SJCRH30 (cell line): ENCODE measurements at regions not wholly inside any gene's neighbourhood (a gene's known extent, or its start where the extent isn't known, plus 50 kb on each side); places are given as distances from the start of the nearest gene placed in this dataset.
"Not testable (repeated sequence)": the region's sequence is repeated elsewhere in the genome, so short reads cannot be mapped to it uniquely, and the experiment has no call there.

ENCODE experiments used
- DNase-seq, 2 experiments: peaks; one replicate each; pipeline ENCODE4 v3.0.0-alpha.2; 2015 to 2020
- H3K27ac ChIP-seq: fragments of 250-450 bp; sonication (Bioruptor Pico); 2 replicates; pipeline ENCODE4 v1.5.1; 2020; ENCODE audit warnings: mild to moderate bottlenecking, moderate library complexity
- H3K27me3 ChIP-seq: fragments of 250-450 bp; sonication (Bioruptor Pico); 2 replicates; pipeline ENCODE4 v1.5.1; 2020; ENCODE audit warnings: mild to moderate bottlenecking, moderate library complexity
- H3K36me3 ChIP-seq: fragments of 250-450 bp; sonication (Bioruptor Pico); 2 replicates; pipeline ENCODE4 v1.5.1; 2020; ENCODE audit warnings: mild to moderate bottlenecking, moderate library complexity
- H3K4me1 ChIP-seq: fragments of 250-450 bp; sonication (Bioruptor Pico); 2 replicates; pipeline ENCODE4 v1.5.1; 2020; ENCODE audit warnings: mild to moderate bottlenecking, moderate library complexity
- H3K4me3 ChIP-seq: fragments of 250-450 bp; sonication (Bioruptor Pico); 2 replicates; pipeline ENCODE4 v1.5.1; 2020; ENCODE audit warnings: mild to moderate bottlenecking, moderate library complexity
- H3K9me3 ChIP-seq: fragments of 250-450 bp; sonication (Bioruptor Pico); replicated peaks from 2 replicates; pipeline ENCODE4 v1.5.1; 2020; ENCODE audit warnings: mild to moderate bottlenecking, moderate library complexity

DNA sequence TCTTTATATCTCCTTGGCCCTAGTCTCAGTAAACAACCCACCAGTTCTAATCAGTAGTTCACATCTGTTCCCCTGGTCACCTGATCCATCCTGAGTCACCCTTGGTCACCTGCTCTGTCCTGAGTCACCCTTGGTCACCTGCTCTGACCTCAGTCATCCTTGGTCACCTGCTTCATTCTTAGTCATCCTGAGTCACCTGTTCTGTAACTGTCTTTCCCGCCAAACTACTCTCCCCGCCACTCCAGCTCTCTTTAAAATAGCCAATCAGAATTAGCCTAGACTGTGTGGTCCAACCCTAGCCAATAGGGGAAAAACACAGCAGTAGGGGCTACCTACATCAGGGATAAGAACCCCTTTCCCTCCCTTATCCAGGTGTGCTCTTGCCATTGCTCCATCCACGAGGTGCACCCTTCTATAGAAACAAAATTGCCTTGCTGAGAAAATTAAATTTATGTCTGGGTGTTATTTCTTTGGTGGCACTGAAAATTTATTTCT is 245.4 kb upstream of the DIO3 start:
- no peak for DNase-seq
- Histone ChIP-seq H3K9me3 (no peaks in the 10 kb centered on the region), H3K4me1 (no peaks in the 10 kb centered on the region), H3K36me3 (no peaks in the 10 kb centered on the region), H3K4me3 (no peak overlapping the region), H3K27ac (no peak overlapping the region), H3K27me3 (no peaks in the 10 kb centered on the region)

DNA sequence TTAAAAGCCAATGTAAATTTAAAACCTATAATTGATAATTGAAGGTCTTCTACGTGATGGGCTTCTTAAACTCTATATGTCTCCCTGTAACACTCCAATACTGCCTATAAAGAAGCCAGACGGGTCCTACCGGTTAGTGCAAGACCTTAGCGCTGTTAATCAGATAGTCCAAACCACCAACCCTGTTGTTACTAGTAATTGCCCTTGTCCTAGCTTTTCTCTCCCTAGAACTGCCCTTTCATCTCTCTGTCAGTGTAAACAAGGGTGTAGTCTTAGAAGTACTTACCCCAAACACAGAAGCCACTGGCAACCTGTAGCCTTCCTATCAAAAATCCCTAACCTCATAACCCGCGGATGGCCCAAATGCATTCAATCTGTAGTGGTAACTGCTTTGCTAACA is 243.0 kb upstream of the DIO3 start:
- Histone ChIP-seq H3K36me3 (no peaks in the 10 kb centered on the region), H3K27me3 (no peaks in the 10 kb centered on the region)

DNA sequence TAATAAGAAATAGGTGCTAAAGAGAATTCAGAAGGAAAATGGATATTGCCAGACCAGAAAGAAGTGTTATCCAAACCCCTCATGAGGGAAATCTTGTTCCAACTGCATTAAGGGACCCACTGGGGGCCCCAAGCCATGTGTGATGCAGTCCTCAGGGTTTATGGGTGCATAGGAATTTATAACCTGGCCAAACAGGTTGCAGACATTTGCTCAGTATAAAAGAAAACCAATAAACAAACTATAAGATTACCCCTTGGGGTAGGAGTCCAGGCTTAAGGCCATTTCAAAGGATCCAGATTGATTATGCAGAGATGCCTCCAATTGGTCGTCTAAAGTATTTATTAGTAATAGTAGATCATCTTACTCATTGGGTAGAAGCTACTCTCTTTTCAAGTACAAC is 240.9 kb upstream of the DIO3 start:
- Histone ChIP-seq H3K4me1 (no peaks in the 10 kb centered on the region), H3K27ac (no peak overlapping the region), H3K9me3 (no peaks in the 10 kb centered on the region), H3K27me3 (peaks cover 1% of the 10 kb centered on the region; the same call in 1 of the 2 replicates), H3K36me3 (no peaks in the 10 kb centered on the region), H3K4me3 (no peak overlapping the region)
- DNase-seq = no peak

More for the DNA sequence above, 243.0 kb upstream of the DIO3 start:
- Histone ChIP-seq H3K4me3 (no peak overlapping the region), H3K4me1 (no peaks in the 10 kb centered on the region), H3K27ac (no peak overlapping the region), H3K9me3 (no peaks in the 10 kb centered on the region)
- no peak for DNase-seq

DNA sequence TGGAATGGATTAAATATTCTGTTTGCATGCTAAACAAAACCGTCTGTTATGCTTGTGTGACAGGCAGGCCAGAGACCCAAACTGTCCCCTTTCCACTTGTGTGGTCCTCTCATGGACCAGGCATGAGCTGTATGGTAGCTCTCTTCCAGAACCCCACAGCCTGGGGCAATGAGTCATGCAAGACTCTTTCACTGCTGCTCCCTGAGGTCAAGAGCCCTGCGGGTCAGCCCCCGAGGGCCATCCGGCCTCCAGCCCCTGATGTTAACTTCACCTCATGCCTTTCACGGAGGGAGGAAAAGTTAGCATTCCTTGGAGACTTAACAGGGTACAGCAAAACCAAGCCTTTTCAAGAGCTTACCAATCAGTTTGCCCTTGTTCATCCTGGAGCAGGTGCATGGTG is 239.1 kb upstream of the DIO3 start:
- DNase-seq = no peak
- Histone ChIP-seq H3K9me3 (no peaks in the 10 kb centered on the region), H3K27ac (no peak overlapping the region), H3K36me3 (no peaks in the 10 kb centered on the region), H3K4me3 (no peak overlapping the region), H3K27me3 (peaks cover 5% of the 10 kb centered on the region; the same call in 1 of the 2 replicates), H3K4me1 (no peaks in the 10 kb centered on the region)

DNA sequence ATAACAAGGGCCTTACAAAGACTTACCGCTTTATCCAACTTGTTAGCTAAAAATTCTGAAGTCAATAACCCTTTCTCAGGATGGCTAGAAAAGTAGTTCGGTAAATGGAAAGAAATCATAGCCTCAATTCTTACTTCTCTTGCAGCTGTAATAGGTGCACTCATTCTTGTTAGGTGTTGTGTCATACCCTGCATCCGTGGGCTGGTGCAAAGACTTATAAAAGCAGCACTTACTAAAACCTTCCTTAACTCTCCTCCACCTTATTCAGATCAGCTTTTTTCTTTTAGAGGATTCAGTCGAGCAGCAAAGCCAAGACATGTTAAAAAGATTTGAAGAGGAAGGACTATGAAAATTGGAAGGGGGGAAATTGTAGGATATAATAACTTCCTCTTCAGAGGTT is 238.2 kb upstream of the DIO3 start:
- Histone ChIP-seq H3K4me1 (no peaks in the 10 kb centered on the region), H3K9me3 (no peaks in the 10 kb centered on the region), H3K27me3 (peaks cover 5% of the 10 kb centered on the region; the same call in 1 of the 2 replicates), H3K36me3 (no peaks in the 10 kb centered on the region), H3K4me3 (no peak overlapping the region), H3K27ac (no peak overlapping the region)
- no peak for DNase-seq

GRCh38 chr14:101323614-101324235 is 237.6 kb upstream of the DIO3 start:
- not testable (repeated sequence) for DNase-seq, H3K36me3 ChIP-seq, H3K4me3 ChIP-seq, H3K4me1 ChIP-seq, H3K27me3 ChIP-seq, H3K27ac ChIP-seq, H3K9me3 ChIP-seq

- H3K9me3 ChIP-seq = no peaks in the 10 kb centered on the region
- no peak overlapping the region for H3K27ac ChIP-seq
- H3K4me1 ChIP-seq = no peaks in the 10 kb centered on the region
- H3K4me3 ChIP-seq = no peak overlapping the region
- H3K27me3 ChIP-seq = peaks cover 5% of the 10 kb centered on the region; the same call in 1 of the 2 replicates
- no peaks in the 10 kb centered on the region for H3K36me3 ChIP-seq
- no peak for DNase-seq
Observed at GRCh38 chr14:101325319-101325718, 236.0 kb upstream of the DIO3 start.

- Histone ChIP-seq H3K9me3 (no peaks in the 10 kb centered on the region), H3K4me1 (no peaks in the 10 kb centered on the region), H3K4me3 (no peak overlapping the region), H3K27ac (no peak overlapping the region), H3K27me3 (peaks cover 5% of the 10 kb centered on the region; the same call in 1 of the 2 replicates), H3K36me3 (no peaks in the 10 kb centered on the region)
- DNase-seq = no peak
Observed at GRCh38 chr14:101328412-101329028, 232.8 kb upstream of the DIO3 start.

- H3K4me3 ChIP-seq = no peak overlapping the region
- peaks cover 1% of the 10 kb centered on the region; the same call in 1 of the 2 replicates for H3K27me3 ChIP-seq
- no peak for DNase-seq
- no peaks in the 10 kb centered on the region for H3K9me3 ChIP-seq
- no peaks in the 10 kb centered on the region for H3K36me3 ChIP-seq
- H3K4me1 ChIP-seq = no peaks in the 10 kb centered on the region
- H3K27ac ChIP-seq = no peak overlapping the region
Observed at GRCh38 chr14:101330416-101331140, 230.7 kb upstream of the DIO3 start.

GRCh38 chr14:101331141-101331525 is 230.2 kb upstream of the DIO3 start:
- H3K36me3 ChIP-seq = no peaks in the 10 kb centered on the region
- H3K27ac ChIP-seq = no peak overlapping the region
- H3K27me3 ChIP-seq = no peaks in the 10 kb centered on the region
- H3K9me3 ChIP-seq = no peaks in the 10 kb centered on the region
- no peak overlapping the region for H3K4me3 ChIP-seq
- no peak for DNase-seq
- no peaks in the 10 kb centered on the region for H3K4me1 ChIP-seq

- Histone ChIP-seq H3K36me3 (no peaks in the 10 kb centered on the region), H3K9me3 (no peaks in the 10 kb centered on the region), H3K27me3 (no peaks in the 10 kb centered on the region), H3K27ac (no peak overlapping the region), H3K4me1 (no peaks in the 10 kb centered on the region), H3K4me3 (no peak overlapping the region)
- no peak for DNase-seq
Observed at GRCh38 chr14:101331661-101332169, 229.6 kb upstream of the DIO3 start.

DNA sequence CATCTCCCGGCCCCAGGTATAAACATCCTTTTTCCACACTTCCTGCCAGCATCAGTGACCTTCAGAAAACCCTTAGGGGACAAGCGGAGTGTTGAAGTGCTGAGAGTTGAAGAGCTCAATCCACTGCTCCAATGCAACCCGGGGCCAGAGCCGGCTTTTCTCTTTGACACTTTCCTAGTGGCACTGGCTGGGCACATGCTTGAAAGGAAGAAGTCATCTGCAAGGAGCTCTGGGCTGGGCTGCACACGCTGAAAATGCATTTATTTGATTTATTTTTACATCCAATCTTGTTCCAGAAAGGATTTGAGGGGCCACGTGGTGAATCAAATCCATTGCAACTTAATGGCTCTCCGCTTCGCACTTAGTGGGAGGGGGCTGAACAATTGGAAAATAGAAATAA is 229.0 kb upstream of the DIO3 start:
- no peak overlapping the region for H3K27ac ChIP-seq
- H3K4me1 ChIP-seq = no peaks in the 10 kb centered on the region
- no peaks in the 10 kb centered on the region for H3K27me3 ChIP-seq
- H3K36me3 ChIP-seq = no peaks in the 10 kb centered on the region
- no peak for DNase-seq
- H3K9me3 ChIP-seq = no peaks in the 10 kb centered on the region
- no peak overlapping the region for H3K4me3 ChIP-seq

DNA sequence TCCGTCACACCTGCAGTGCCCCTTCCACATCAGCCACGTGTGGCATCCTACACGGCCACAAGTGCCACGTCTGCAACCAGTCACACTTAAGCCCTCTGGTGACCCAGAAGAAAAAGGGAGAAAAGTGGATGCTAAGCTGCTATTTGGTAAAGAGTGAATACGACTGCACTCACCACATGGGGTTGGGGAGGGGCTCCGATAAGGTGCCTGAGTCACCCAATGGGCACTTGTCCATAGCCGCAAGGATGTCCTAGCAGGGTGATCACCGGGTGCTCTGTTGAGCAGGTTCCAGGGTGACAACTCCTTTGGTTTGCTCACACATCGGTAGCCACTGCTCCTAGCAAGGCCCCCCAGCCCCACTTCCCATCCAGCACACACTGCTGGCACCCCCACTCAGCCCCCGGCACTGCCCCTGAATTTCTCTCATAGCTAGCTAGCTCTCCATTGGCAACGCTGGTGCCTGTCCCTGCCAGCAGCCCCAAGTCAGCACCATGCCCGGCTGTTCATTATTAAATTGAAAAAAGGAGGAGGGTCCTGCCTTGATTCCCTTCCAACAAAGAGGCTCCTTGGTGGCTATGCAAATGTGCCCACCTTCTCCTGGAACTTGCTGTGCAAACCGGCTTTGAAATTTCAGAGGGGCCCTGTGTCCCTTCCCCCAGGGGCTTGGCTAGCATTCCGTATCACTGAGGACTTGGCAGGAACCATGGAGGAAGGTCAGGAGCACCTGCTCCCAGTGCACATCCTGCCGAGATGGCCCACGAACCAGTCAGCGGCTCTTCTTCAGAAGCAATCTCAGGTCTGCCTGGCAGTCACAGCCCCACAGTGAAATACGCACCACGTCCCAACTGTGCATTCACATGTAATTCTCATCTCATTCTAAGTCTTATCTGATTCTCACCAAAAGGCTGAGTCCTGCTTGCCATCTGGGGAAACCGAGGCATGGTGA is 227.7 kb upstream of the DIO3 start:
- DNase-seq = no peak
- H3K9me3 ChIP-seq = no peaks in the 10 kb centered on the region

GRCh38 chr14:101334656-101335055 is 226.6 kb upstream of the DIO3 start:
- Histone ChIP-seq H3K9me3 (no peaks in the 10 kb centered on the region), H3K4me1 (no peaks in the 10 kb centered on the region)

More for the DNA sequence above, 227.7 kb upstream of the DIO3 start:
- H3K4me1 ChIP-seq = no peaks in the 10 kb centered on the region
- no peak overlapping the region for H3K4me3 ChIP-seq
- no peaks in the 10 kb centered on the region for H3K36me3 ChIP-seq
- no peaks in the 10 kb centered on the region for H3K27me3 ChIP-seq
- H3K27ac ChIP-seq = no peak overlapping the region

More at GRCh38 chr14:101334656-101335055, 226.6 kb upstream of the DIO3 start:
- no peak overlapping the region for H3K4me3 ChIP-seq
- H3K27me3 ChIP-seq = 0 out of 2 replicates have a peak, but pooled peaks cover 4% of the 10 kb centered on the region
- no peak for DNase-seq
- H3K27ac ChIP-seq = no peak overlapping the region
- H3K36me3 ChIP-seq = no peaks in the 10 kb centered on the region
